A549 (cell line): ENCODE measurements at regions not wholly inside any gene's neighbourhood (a gene's known extent, or its start where the extent isn't known, plus 50 kb on each side); places are given as distances from the start of the nearest gene placed in this dataset.
A peak's percentile ranks its signal among the peaks of the same experiment; 100 is the strongest.

Experiments
- ATAC-seq, 2 experiments: fragments of 200-7000 bp in 1 of 2; fragments of >200 bp in 1 of 2; cut with Nextera tagmentation in 1 of 2; cut with Tn5 transposase in 1 of 2; 3 replicates each; pipeline versions ENCODE4 v1.8.0 to v1.9.1; 2018 to 2020; ENCODE audit warnings: mild to moderate bottlenecking in 1 of 2, moderate library complexity in 1 of 2
- CTCF ChIA-PET: fragments of 300-600 bp; sonication (Branson Sonifier 250); formaldehyde crosslinking; extraction: SDS; loops from one replicate; lab custom pipeline; 2021; ENCODE audit warnings: antibody characterized with exemption, inconsistent platforms; lab: Yijun Ruan, JAX
- POLR2A ChIA-PET: fragments of 350-600 bp; formaldehyde crosslinking; extraction: SDS; loops from one replicate; lab custom pipeline; 2021; ENCODE audit warnings: antibody characterized with exemption, inconsistent platforms; lab: Yijun Ruan, JAX
- DNase-seq, 2 experiments: peaks; one replicate each; pipeline versions ENCODE4 v3.0.0 to v3.0.0-alpha.2; 2011 to 2016; ENCODE audit warnings: low read depth in 1 of 2, low spot score in 1 of 2
- FAIRE-seq: peaks from 2 replicates; lab custom pipeline; 2011; peaks lifted over from hg19 to GRCh38; lab: Jason Lieb, UNC
- H3K27ac ChIP-seq, 2 experiments: fragments of >200 bp; sonication (Bioruptor Twin); formaldehyde crosslinking; 3 replicates each; pipeline ENCODE4 v1.5.1; 2016 to 2017
- H3K4me1 ChIP-seq: fragments of >200 bp; sonication (Bioruptor Twin); formaldehyde crosslinking; 3 replicates; pipeline ENCODE4 v1.6.1; 2016
- H3K4me2 ChIP-seq: fragments of >200 bp; sonication (Bioruptor Twin); formaldehyde crosslinking; 3 replicates; pipeline ENCODE4 v1.6.1; 2016
- H3K4me3 ChIP-seq: fragments of >200 bp; sonication (Bioruptor Twin); formaldehyde crosslinking; 3 replicates; pipeline ENCODE4 v1.5.1; 2016
- H3K9me3 ChIP-seq: fragments of >200 bp; sonication (Bioruptor Twin); formaldehyde crosslinking; 3 replicates; pipeline ENCODE4 v1.6.1; 2016
- CBX8 ChIP-seq: fragments of 200-600 bp; sonication (generic); IDR thresholded peaks from 2 replicates; pipeline ENCODE4 v1.6.1; 2016
- CEBPB ChIP-seq, 2 experiments: fragments of >200 bp in 1 of 2; sonication (Bioruptor Twin) in 1 of 2; formaldehyde crosslinking in 1 of 2; IDR thresholded peaks; 2 replicates each; pipeline ENCODE4 v1.6.1; 2012 to 2016
- CHD2 ChIP-seq: fragments of 150-350 bp; IDR thresholded peaks from 2 replicates; pipeline ENCODE4 v1.6.1; 2014; ENCODE audit warnings: low read length; ENCODE audit not compliant: partially characterized antibody
- CHD4 ChIP-seq: fragments of 200-600 bp; sonication (generic); IDR thresholded peaks from 2 replicates; pipeline ENCODE4 v1.6.1; 2016; ENCODE audit warnings: antibody characterized with exemption, mild to moderate bottlenecking, borderline replicate concordance
- EHF ChIP-seq: fragments of 250-450 bp; sonication (Bioruptor Pico); IDR thresholded peaks from 2 replicates; pipeline ENCODE4 v1.5.0; 2020; ENCODE audit warnings: mild to moderate bottlenecking
- EHMT2 ChIP-seq: fragments of 200-600 bp; sonication (generic); IDR thresholded peaks from 2 replicates; pipeline ENCODE4 v1.6.1; 2016; ENCODE audit warnings: antibody characterized with exemption, low read depth, mild to moderate bottlenecking, moderate library complexity
- EP300 ChIP-seq, 2 experiments: fragments of >200 bp; sonication (Bioruptor Twin); formaldehyde crosslinking; IDR thresholded peaks; 2 replicates in 1 of 2; 3 replicates in 1 of 2; pipeline ENCODE4 v1.6.1; 2016 to 2017
- HOXB5 ChIP-seq: fragments of 250-450 bp; sonication (Bioruptor Pico); IDR thresholded peaks from 2 replicates; pipeline ENCODE4 v1.5.0; 2020; ENCODE audit warnings: mild to moderate bottlenecking, moderate library complexity
- JUN ChIP-seq, 2 experiments: fragments of >200 bp; sonication (Bioruptor Twin); formaldehyde crosslinking; IDR thresholded peaks; 2 replicates in 1 of 2; 3 replicates in 1 of 2; pipeline ENCODE4 v1.6.1; 2016 to 2017
- JUNB ChIP-seq: fragments of >200 bp; sonication (Bioruptor Twin); formaldehyde crosslinking; IDR thresholded peaks from 2 replicates; pipeline ENCODE4 v1.6.1; 2016
- KDM5A ChIP-seq: fragments of 200-600 bp; sonication (generic); IDR thresholded peaks from 2 replicates; pipeline ENCODE4 v1.6.1; 2016; ENCODE audit warnings: antibody characterized with exemption, mild to moderate bottlenecking
- MAFK ChIP-seq: fragments of 450-650 bp; IDR thresholded peaks from 2 replicates; pipeline ENCODE4 v1.6.1; 2014; ENCODE audit not compliant: partially characterized antibody
- MAZ ChIP-seq: fragments of 150-350 bp; IDR thresholded peaks from 2 replicates; pipeline ENCODE4 v1.6.1; 2014; ENCODE audit warnings: antibody characterized with exemption, low read depth, low read length, borderline replicate concordance
- MYC ChIP-seq: IDR thresholded peaks from 2 replicates; pipeline ENCODE4 v1.6.1; 2012; ENCODE audit warnings: mild to moderate bottlenecking, inconsistent platforms, low read length, improper control_type of control experiment, borderline replicate concordance
- NFE2L2 ChIP-seq: fragments of 150-350 bp; conservative IDR thresholded peaks from 2 replicates; pipeline ENCODE4 v1.6.1; 2014; ENCODE audit warnings: low read length
- NPAS2 ChIP-seq: fragments of 250-450 bp; sonication (Bioruptor Pico); IDR thresholded peaks from 2 replicates; pipeline ENCODE4 v1.8.0; 2022; ENCODE audit warnings: mild to moderate bottlenecking, moderate library complexity, borderline replicate concordance
- NR3C1 ChIP-seq: fragments of >200 bp; sonication (Bioruptor Twin); formaldehyde crosslinking; IDR thresholded peaks from 3 replicates; pipeline ENCODE4 v1.6.1; 2017
- PHF8 ChIP-seq: fragments of 200-600 bp; sonication (generic); IDR thresholded peaks from 2 replicates; pipeline ENCODE4 v1.6.1; 2016; ENCODE audit warnings: low read depth, mild to moderate bottlenecking, antibody characterized with exemption, moderate library complexity, borderline replicate concordance
- RAD21 ChIP-seq, 2 experiments: fragments of >200 bp in 1 of 2; sonication (Bioruptor Twin) in 1 of 2; formaldehyde crosslinking in 1 of 2; IDR thresholded peaks in 1 of 2; conservative IDR thresholded peaks in 1 of 2; 2 replicates in 1 of 2; 3 replicates in 1 of 2; pipeline ENCODE4 v1.6.1; 2012 to 2018; ENCODE audit warnings: inconsistent platforms in 1 of 2
- RARB ChIP-seq: fragments of 250-450 bp; sonication (Bioruptor Pico); IDR thresholded peaks from 2 replicates; pipeline ENCODE4 v1.8.0; 2021; ENCODE audit warnings: mild to moderate bottlenecking, moderate library complexity
- SMC3 ChIP-seq: fragments of >200 bp; sonication (Bioruptor Twin); formaldehyde crosslinking; IDR thresholded peaks from 3 replicates; pipeline ENCODE4 v1.6.1; 2018; ENCODE audit warnings: inconsistent platforms
- TP53 ChIP-seq: fragments of 250-450 bp; sonication (Bioruptor Pico); IDR thresholded peaks from 2 replicates; pipeline ENCODE4 v1.5.0; 2021; ENCODE audit warnings: mild to moderate bottlenecking, moderate library complexity
- ZFP36 ChIP-seq: fragments of 450-650 bp; IDR thresholded peaks from 2 replicates; pipeline ENCODE4 v1.6.1; 2014; ENCODE audit warnings: borderline replicate concordance; ENCODE audit not compliant: partially characterized antibody
- ZSCAN20 ChIP-seq: fragments of 250-450 bp; sonication (Bioruptor Pico); IDR thresholded peaks from 2 replicates; pipeline ENCODE4 v1.8.0; 2022; ENCODE audit warnings: mild to moderate bottlenecking, moderate library complexity
- WGBS: methylation state at CpG from one replicate; pipeline ENCODE4 v1.1.6; 2017; ENCODE audit errors: missing lambda C conversion rate; 5-methylcytosine and 5-hydroxymethylcytosine counted together
- TF ChIP-seq, protein P1 (sequence below): IDR thresholded peaks from 2 replicates; pipeline ENCODE4 v1.6.1; 2012; ENCODE audit warnings: low read depth, borderline replicate concordance
- TF ChIP-seq, protein P2 (sequence below): fragments of 450-650 bp; IDR thresholded peaks from 2 replicates; pipeline ENCODE4 v1.6.1; 2014; ENCODE audit warnings: antibody characterized with exemption
- TF ChIP-seq, protein P3 (sequence below): fragments of 150-350 bp; IDR thresholded peaks from 2 replicates; pipeline ENCODE4 v1.6.1; 2014; ENCODE audit warnings: low read depth, mild to moderate bottlenecking, low read length
- TF ChIP-seq, protein P4 (sequence below): IDR thresholded peaks from 2 replicates; pipeline ENCODE4 v1.6.1; 2012
- TF ChIP-seq, protein P5 (sequence below): fragments of 250-450 bp; sonication (Bioruptor Pico); IDR thresholded peaks from 2 replicates; pipeline ENCODE4 v1.5.0; 2021; ENCODE audit warnings: mild to moderate bottlenecking, moderate library complexity, borderline replicate concordance

DNA sequence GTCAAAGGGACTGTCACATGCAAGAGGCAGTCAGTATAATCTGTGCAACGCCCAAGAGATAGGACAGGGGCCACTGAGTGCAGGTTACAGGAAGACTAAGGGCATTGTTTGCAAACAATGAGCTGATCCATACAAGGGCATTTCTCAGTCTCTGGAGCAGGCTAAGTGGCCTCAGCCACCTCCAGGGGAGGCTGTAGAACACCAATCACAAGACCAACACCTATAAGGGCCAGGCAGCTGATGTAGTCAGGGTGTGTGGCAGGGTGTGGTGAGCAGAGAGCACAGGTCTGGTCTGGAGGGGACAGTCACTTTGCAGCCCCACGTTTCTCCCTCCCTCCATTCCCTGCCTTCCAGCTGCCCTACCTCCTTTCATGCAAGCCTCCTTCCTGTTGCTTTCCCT, 83.2 kb upstream of the ADRA1B start:
- 49% methylated on average over 2 of the region's 2 CpGs for WGBS
- Histone ChIP-seq H3K4me1 (peaks cover 9% of the 10 kb centered on the region; the same call in 2 of the 3 replicates), H3K27ac (peak overlapping the region in 1 of 2 experiments; percentile 4; a peak in 1 of 6 replicates), H3K4me3 (no peak overlapping the region), H3K9me3 (no peaks in the 10 kb centered on the region), H3K4me2 (no peak overlapping the region)
- DNase-seq (peak in 1 of 2 experiments; percentile 37), FAIRE-seq (no peak), ATAC-seq (peak; percentile 48 to 74; a peak in 3 of 6 replicates)
- TF ChIP-seq KDM5A (no peak), RARB (CRISPR knock-in tag) (no peak), RAD21 (conservative IDR thresholded peaks at IDR 0.05 in 1 of 2, IDR thresholded peaks at IDR 0.05 in 1 of 2) (peak in 1 of 2 experiments; percentile 15; a peak in 1 of 5 replicates)
- ChIA-PET POLR2A (no interaction called here), CTCF (no interaction called here)

DNA sequence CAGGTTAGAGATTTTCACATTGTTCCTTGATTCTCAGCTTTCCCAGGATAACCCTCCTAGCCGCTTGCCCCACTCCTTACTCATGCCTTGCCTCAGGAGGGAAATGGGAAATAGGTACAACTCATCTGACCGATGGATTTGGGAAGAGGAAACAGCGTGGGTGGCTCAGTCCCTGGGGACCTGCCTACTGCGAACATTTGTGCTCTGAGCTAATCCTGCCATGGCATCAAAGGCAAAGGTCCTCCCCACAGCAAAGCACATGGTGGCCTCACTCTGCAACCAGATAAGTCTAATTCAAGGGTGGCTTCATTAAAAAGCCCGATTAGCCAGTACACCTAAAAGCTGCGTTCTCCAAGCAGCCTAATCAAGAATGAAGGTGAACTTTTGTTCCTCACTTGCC, 82.4 kb upstream of the ADRA1B start:
- DNase-seq (no peak), FAIRE-seq (no peak), ATAC-seq (no peak)
- Histone ChIP-seq H3K9me3 (no peaks in the 10 kb centered on the region), H3K4me1 (peaks cover 10% of the 10 kb centered on the region; the same call in 2 of the 3 replicates), H3K27ac (no peak overlapping the region; a peak in 1 of 6 replicates), H3K4me2 (no peak overlapping the region), H3K4me3 (no peak overlapping the region)
- CTCF ChIA-PET: no interaction called here
- 67% methylated on average over 6 of the region's 6 CpGs for whole genome bisulfite sequencing
- no peak for TF ChIP-seq EHF (CRISPR knock-in tag)
- TF ChIP-seq, protein P1, sequence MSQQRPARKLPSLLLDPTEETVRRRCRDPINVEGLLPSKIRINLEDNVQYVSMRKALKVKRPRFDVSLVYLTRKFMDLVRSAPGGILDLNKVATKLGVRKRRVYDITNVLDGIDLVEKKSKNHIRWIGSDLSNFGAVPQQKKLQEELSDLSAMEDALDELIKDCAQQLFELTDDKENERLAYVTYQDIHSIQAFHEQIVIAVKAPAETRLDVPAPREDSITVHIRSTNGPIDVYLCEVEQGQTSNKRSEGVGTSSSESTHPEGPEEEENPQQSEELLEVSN: no peak
- no peak for TF ChIP-seq ZFP36
- no peak for TF ChIP-seq MAZ
- TF ChIP-seq CEBPB (IDR thresholded peaks at IDR 0.05): no peak
- TF ChIP-seq EHMT2: no peak
- TF ChIP-seq, protein P2, sequence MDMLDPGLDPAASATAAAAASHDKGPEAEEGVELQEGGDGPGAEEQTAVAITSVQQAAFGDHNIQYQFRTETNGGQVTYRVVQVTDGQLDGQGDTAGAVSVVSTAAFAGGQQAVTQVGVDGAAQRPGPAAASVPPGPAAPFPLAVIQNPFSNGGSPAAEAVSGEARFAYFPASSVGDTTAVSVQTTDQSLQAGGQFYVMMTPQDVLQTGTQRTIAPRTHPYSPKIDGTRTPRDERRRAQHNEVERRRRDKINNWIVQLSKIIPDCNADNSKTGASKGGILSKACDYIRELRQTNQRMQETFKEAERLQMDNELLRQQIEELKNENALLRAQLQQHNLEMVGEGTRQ: no peak
- no peak for TF ChIP-seq CBX8
- TF ChIP-seq, protein P3, sequence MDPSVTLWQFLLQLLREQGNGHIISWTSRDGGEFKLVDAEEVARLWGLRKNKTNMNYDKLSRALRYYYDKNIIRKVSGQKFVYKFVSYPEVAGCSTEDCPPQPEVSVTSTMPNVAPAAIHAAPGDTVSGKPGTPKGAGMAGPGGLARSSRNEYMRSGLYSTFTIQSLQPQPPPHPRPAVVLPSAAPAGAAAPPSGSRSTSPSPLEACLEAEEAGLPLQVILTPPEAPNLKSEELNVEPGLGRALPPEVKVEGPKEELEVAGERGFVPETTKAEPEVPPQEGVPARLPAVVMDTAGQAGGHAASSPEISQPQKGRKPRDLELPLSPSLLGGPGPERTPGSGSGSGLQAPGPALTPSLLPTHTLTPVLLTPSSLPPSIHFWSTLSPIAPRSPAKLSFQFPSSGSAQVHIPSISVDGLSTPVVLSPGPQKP: no peak
- TF ChIP-seq PHF8: no peak
- TF ChIP-seq CHD4: no peak
- TF ChIP-seq JUNB: no peak
- TF ChIP-seq ZSCAN20 (CRISPR knock-in tag): no peak
- TF ChIP-seq SMC3: no peak
- TF ChIP-seq NFE2L2: no peak
- TF ChIP-seq, protein P4, sequence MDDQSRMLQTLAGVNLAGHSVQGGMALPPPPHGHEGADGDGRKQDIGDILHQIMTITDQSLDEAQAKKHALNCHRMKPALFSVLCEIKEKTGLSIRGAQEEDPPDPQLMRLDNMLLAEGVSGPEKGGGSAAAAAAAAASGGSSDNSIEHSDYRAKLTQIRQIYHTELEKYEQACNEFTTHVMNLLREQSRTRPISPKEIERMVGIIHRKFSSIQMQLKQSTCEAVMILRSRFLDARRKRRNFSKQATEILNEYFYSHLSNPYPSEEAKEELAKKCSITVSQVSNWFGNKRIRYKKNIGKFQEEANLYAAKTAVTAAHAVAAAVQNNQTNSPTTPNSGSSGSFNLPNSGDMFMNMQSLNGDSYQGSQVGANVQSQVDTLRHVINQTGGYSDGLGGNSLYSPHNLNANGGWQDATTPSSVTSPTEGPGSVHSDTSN: no peak
- POLR2A ChIA-PET: no interaction called here

DNA sequence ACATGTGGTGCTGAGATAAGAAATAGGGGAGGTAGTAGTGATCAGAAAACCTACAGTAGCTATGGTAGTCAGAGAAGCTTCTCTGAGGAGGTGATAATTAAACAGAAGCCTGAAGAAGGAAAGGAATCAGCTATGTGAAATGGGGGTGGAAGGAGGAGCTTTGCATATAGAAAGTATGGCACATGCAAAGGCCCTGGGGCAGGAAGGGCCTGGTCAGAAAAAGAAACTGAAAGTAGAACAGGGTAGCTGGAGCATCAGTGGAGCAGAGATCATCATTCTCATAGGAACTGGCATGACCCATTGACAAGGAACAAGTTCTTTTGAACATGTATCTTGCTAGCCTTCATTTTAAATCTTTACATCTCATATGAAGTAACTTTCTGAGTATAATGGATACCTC, 80.7 kb upstream of the ADRA1B start:
- ATAC-seq: no peak
- ChIA-PET CTCF (no interaction called here), POLR2A (no interaction called here)
- Histone ChIP-seq H3K4me2 (no peak overlapping the region), H3K4me1 (peaks cover 12% of the 10 kb centered on the region; the same call in 2 of the 3 replicates), H3K27ac (no peak overlapping the region)
- FAIRE-seq: no peak
- TF ChIP-seq NPAS2 (CRISPR knock-in tag) (no peak), NFE2L2 (no peak), HOXB5 (CRISPR knock-in tag) (no peak), SMC3 (no peak), KDM5A (no peak), CBX8 (no peak), MAFK (no peak), MYC (no peak), NR3C1 (no peak), JUN (IDR thresholded peaks at IDR 0.05) (no peak), EP300 (IDR thresholded peaks at IDR 0.05) (no peak), TP53 (no peak), CHD2 (no peak)
- TF ChIP-seq, protein P4: no peak
- TF ChIP-seq, protein P5, sequence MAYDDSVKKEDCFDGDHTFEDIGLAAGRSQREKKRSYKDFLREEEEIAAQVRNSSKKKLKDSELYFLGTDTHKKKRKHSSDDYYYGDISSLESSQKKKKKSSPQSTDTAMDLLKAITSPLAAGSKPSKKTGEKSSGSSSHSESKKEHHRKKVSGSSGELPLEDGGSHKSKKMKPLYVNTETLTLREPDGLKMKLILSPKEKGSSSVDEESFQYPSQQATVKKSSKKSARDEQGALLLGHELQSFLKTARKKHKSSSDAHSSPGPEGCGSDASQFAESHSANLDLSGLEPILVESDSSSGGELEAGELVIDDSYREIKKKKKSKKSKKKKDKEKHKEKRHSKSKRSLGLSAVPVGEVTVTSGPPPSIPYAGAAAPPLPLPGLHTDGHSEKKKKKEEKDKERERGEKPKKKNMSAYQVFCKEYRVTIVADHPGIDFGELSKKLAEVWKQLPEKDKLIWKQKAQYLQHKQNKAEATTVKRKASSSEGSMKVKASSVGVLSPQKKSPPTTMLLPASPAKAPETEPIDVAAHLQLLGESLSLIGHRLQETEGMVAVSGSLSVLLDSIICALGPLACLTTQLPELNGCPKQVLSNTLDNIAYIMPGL (CRISPR knock-in tag): no peak
- TF ChIP-seq, all 56 proteins: peak for 0
- no peak for DNase-seq
- no peak overlapping the region for H3K4me3 ChIP-seq
- no peaks in the 10 kb centered on the region for H3K9me3 ChIP-seq
